ENCODE measurements at regions not wholly inside any gene's neighbourhood (a gene's known extent, or its start where the extent isn't known, plus 50 kb on each side); places are given as distances from the start of the nearest gene placed in this dataset.

GRCh38 chr2:228841877-228842276 is 429.2 kb downstream of the PID1 start:
- H2BK12ac ChIP-seq (ENCODE audit: low read length), result no peak overlapping the region
- H2BK120ac ChIP-seq (ENCODE audit: insufficient read depth, low read length, poor library complexity), result no peak overlapping the region
- no peak overlapping the region for H3K14ac ChIP-seq (ENCODE audit: low read length)
- H3K4me3 ChIP-seq (ENCODE audit: low read depth, low read length), result no peak overlapping the region
- no peaks in the 10 kb centered on the region for H3K79me2 ChIP-seq (ENCODE audit: control insufficient read depth, insufficient read depth, low read length, poor library complexity)
- H2AFZ ChIP-seq (ENCODE audit: insufficient read depth, low read length, poor library complexity), result no peak overlapping the region
- H4K8ac ChIP-seq (ENCODE audit: low read depth, low read length), result no peak overlapping the region
- H3K18ac ChIP-seq (ENCODE audit: low read length), result no peak overlapping the region
- no peak overlapping the region for H3K23ac ChIP-seq (ENCODE audit: low read length)
- no peak overlapping the region for H3K4me2 ChIP-seq (ENCODE audit: low read length)
- H3K27me3 ChIP-seq (ENCODE audit: insufficient read depth, low read length), result no peaks in the 10 kb centered on the region
- H4K12ac ChIP-seq (ENCODE audit: low read depth, low read length), result no peak overlapping the region
- no peak overlapping the region for H4K91ac ChIP-seq (ENCODE audit: low read depth, low read length)
- H3K27ac ChIP-seq (ENCODE audit: low read depth, low read length), result no peak overlapping the region
- H2BK5ac ChIP-seq (ENCODE audit: low read depth, low read length, poor library complexity), result no peak overlapping the region
- no peaks in the 10 kb centered on the region for H3K9me3 ChIP-seq (ENCODE audit: insufficient read depth, low read depth, low read length)
- H3K4ac ChIP-seq (ENCODE audit: low read depth, low read length), result no peak overlapping the region
- no peaks in the 10 kb centered on the region for H3K79me1 ChIP-seq (ENCODE audit: low read length)
- H3K9ac ChIP-seq (ENCODE audit: low read length), result no peak overlapping the region
- H3K4me1 ChIP-seq (ENCODE audit: control insufficient read depth in 1 of 2, insufficient read depth in 2 of 2, low read length in 2 of 2), result no peaks in the 10 kb centered on the region
- no peak overlapping the region for H2AK5ac ChIP-seq (ENCODE audit: low read length)
- no CpG with 5 or more reads among the region's 3 CpGs for WGBS (ENCODE audit: extremely low coverage, insufficient coverage, insufficient read length)
- DNase-seq, result no peak
- H3K36me3 ChIP-seq (ENCODE audit: control insufficient read depth in 1 of 2, insufficient read depth in 2 of 2, low read length in 2 of 2), result no peaks in the 10 kb centered on the region

- H2BK5ac ChIP-seq (ENCODE audit: low read depth, low read length, poor library complexity), result no peak overlapping the region
- no peak overlapping the region for H3K23ac ChIP-seq (ENCODE audit: low read length)
- H3K79me2 ChIP-seq (ENCODE audit: control insufficient read depth, insufficient read depth, low read length, poor library complexity), result no peaks in the 10 kb centered on the region
- H3K9me3 ChIP-seq (ENCODE audit: insufficient read depth, low read depth, low read length), result no peaks in the 10 kb centered on the region
- no peak overlapping the region for H3K27ac ChIP-seq (ENCODE audit: low read depth, low read length)
- H3K14ac ChIP-seq (ENCODE audit: low read length), result no peak overlapping the region
- H3K79me1 ChIP-seq (ENCODE audit: low read length), result no peaks in the 10 kb centered on the region
- H3K4me2 ChIP-seq (ENCODE audit: low read length), result no peak overlapping the region
- H4K91ac ChIP-seq (ENCODE audit: low read depth, low read length), result no peak overlapping the region
- H4K8ac ChIP-seq (ENCODE audit: low read depth, low read length), result no peak overlapping the region
- H3K4me1 ChIP-seq (ENCODE audit: control insufficient read depth in 1 of 2, insufficient read depth in 2 of 2, low read length in 2 of 2), result no peaks in the 10 kb centered on the region
- H3K36me3 ChIP-seq (ENCODE audit: control insufficient read depth in 1 of 2, insufficient read depth in 2 of 2, low read length in 2 of 2), result no peaks in the 10 kb centered on the region
- no CpG with 5 or more reads among the region's 5 CpGs for WGBS (ENCODE audit: extremely low coverage, insufficient coverage, insufficient read length)
- H2BK12ac ChIP-seq (ENCODE audit: low read length), result no peak overlapping the region
- H4K12ac ChIP-seq (ENCODE audit: low read depth, low read length), result no peak overlapping the region
- H2AFZ ChIP-seq (ENCODE audit: insufficient read depth, low read length, poor library complexity), result no peak overlapping the region
- no peaks in the 10 kb centered on the region for H3K27me3 ChIP-seq (ENCODE audit: insufficient read depth, low read length)
- no peak overlapping the region for H3K4me3 ChIP-seq (ENCODE audit: low read depth, low read length)
- no peak overlapping the region for H2BK120ac ChIP-seq (ENCODE audit: insufficient read depth, low read length, poor library complexity)
- no peak overlapping the region for H3K18ac ChIP-seq (ENCODE audit: low read length)
- no peak for DNase-seq
- H3K9ac ChIP-seq (ENCODE audit: low read length), result no peak overlapping the region
- no peak overlapping the region for H2AK5ac ChIP-seq (ENCODE audit: low read length)
- no peak overlapping the region for H3K4ac ChIP-seq (ENCODE audit: low read depth, low read length)
Measured at GRCh38 chr2:228841475-228841874, 429.6 kb downstream of the PID1 start.

- Histone ChIP-seq H3K18ac (ENCODE audit: low read length) (no peak overlapping the region), H2AFZ (ENCODE audit: insufficient read depth, low read length, poor library complexity) (no peak overlapping the region), H3K79me2 (ENCODE audit: control insufficient read depth, insufficient read depth, low read length, poor library complexity) (no peaks in the 10 kb centered on the region), H3K27me3 (ENCODE audit: insufficient read depth, low read length) (no peaks in the 10 kb centered on the region), H3K9ac (ENCODE audit: low read length) (no peak overlapping the region), H3K23ac (ENCODE audit: low read length) (no peak overlapping the region), H2BK12ac (ENCODE audit: low read length) (no peak overlapping the region), H2BK120ac (ENCODE audit: insufficient read depth, low read length, poor library complexity) (no peak overlapping the region), H3K4me3 (ENCODE audit: low read depth, low read length) (no peak overlapping the region), H2BK5ac (ENCODE audit: low read depth, low read length, poor library complexity) (no peak overlapping the region), H3K9me3 (ENCODE audit: insufficient read depth, low read depth, low read length) (no peaks in the 10 kb centered on the region), H3K27ac (ENCODE audit: low read depth, low read length) (no peak overlapping the region), H2AK5ac (ENCODE audit: low read length) (no peak overlapping the region), H4K8ac (ENCODE audit: low read depth, low read length) (no peak overlapping the region), H3K14ac (ENCODE audit: low read length) (no peak overlapping the region), H3K36me3 (ENCODE audit: control insufficient read depth in 1 of 2, insufficient read depth in 2 of 2, low read length in 2 of 2) (no peaks in the 10 kb centered on the region), H4K91ac (ENCODE audit: low read depth, low read length) (no peak overlapping the region), H3K4me2 (ENCODE audit: low read length) (no peak overlapping the region), H4K12ac (ENCODE audit: low read depth, low read length) (no peak overlapping the region), H3K4me1 (ENCODE audit: control insufficient read depth in 1 of 2, insufficient read depth in 2 of 2, low read length in 2 of 2) (no peaks in the 10 kb centered on the region), H3K4ac (ENCODE audit: low read depth, low read length) (no peak overlapping the region), H3K79me1 (ENCODE audit: low read length) (no peaks in the 10 kb centered on the region)
- no peak for DNase-seq
- no CpG with 5 or more reads among the region's 4 CpGs for WGBS (ENCODE audit: extremely low coverage, insufficient coverage, insufficient read length)
Measured at GRCh38 chr2:228840743-228841114, 430.4 kb downstream of the PID1 start.

GRCh38 chr2:228840113-228840742 is 430.9 kb downstream of the PID1 start:
- Histone ChIP-seq H3K4me3 (ENCODE audit: low read depth, low read length) (no peak overlapping the region), H3K4ac (ENCODE audit: low read depth, low read length) (no peak overlapping the region), H4K12ac (ENCODE audit: low read depth, low read length) (no peak overlapping the region), H3K9ac (ENCODE audit: low read length) (no peak overlapping the region), H3K14ac (ENCODE audit: low read length) (no peak overlapping the region), H3K4me2 (ENCODE audit: low read length) (no peak overlapping the region), H3K79me1 (ENCODE audit: low read length) (no peaks in the 10 kb centered on the region), H2AFZ (ENCODE audit: insufficient read depth, low read length, poor library complexity) (no peak overlapping the region), H4K91ac (ENCODE audit: low read depth, low read length) (no peak overlapping the region), H3K27me3 (ENCODE audit: insufficient read depth, low read length) (no peaks in the 10 kb centered on the region), H3K23ac (ENCODE audit: low read length) (no peak overlapping the region), H2BK5ac (ENCODE audit: low read depth, low read length, poor library complexity) (no peak overlapping the region), H2BK120ac (ENCODE audit: insufficient read depth, low read length, poor library complexity) (no peak overlapping the region), H3K18ac (ENCODE audit: low read length) (no peak overlapping the region), H3K27ac (ENCODE audit: low read depth, low read length) (no peak overlapping the region), H2BK12ac (ENCODE audit: low read length) (no peak overlapping the region), H3K9me3 (ENCODE audit: insufficient read depth, low read depth, low read length) (no peaks in the 10 kb centered on the region), H2AK5ac (ENCODE audit: low read length) (no peak overlapping the region), H3K79me2 (ENCODE audit: control insufficient read depth, insufficient read depth, low read length, poor library complexity) (no peaks in the 10 kb centered on the region), H3K36me3 (ENCODE audit: control insufficient read depth in 1 of 2, insufficient read depth in 2 of 2, low read length in 2 of 2) (no peaks in the 10 kb centered on the region), H3K4me1 (ENCODE audit: control insufficient read depth in 1 of 2, insufficient read depth in 2 of 2, low read length in 2 of 2) (no peaks in the 10 kb centered on the region), H4K8ac (ENCODE audit: low read depth, low read length) (no peak overlapping the region)
- WGBS (ENCODE audit: extremely low coverage, insufficient coverage, insufficient read length), result no CpG with 5 or more reads among the region's 6 CpGs
- DNase-seq, result no peak

Data from trophoblast cell (in vitro differentiated cells and primary cell).